HG03565 (cell line): ENCODE measurements at regions not wholly inside any gene's neighbourhood (a gene's known extent, or its start where the extent isn't known, plus 50 kb on each side); places are given as distances from the start of the nearest gene placed in this dataset.
A peak's percentile ranks its signal among the peaks of the same experiment; 100 is the strongest.

ENCODE experiments used
- ATAC-seq: cut with Tn5 transposase; IDR thresholded peaks from one replicate; pipeline ENCODE4 v1.9.1; 2021; ENCODE audit warnings: mild to moderate bottlenecking, moderate library complexity; ENCODE audit not compliant: unreplicated experiment

DNA sequence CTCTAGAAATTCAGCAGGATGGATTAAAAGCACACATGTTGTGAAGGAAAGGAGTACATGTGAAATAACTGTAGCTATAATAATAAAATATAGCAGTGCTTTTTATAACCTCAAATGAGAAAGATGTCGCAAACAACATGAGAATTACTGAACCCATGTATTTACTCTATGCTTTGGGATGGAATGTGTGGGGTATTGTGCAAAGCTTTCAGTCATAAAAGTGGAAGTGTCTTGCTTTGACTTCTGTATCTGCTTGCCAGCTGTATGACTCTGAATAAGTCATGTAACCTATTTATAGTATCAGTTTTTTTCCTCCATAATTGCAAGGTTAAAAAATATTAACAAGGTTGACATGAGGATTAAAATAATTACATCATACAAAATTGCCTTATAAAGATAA, 519.3 kb upstream of the CADM2 start:
- ATAC-seq: no peak

DNA sequence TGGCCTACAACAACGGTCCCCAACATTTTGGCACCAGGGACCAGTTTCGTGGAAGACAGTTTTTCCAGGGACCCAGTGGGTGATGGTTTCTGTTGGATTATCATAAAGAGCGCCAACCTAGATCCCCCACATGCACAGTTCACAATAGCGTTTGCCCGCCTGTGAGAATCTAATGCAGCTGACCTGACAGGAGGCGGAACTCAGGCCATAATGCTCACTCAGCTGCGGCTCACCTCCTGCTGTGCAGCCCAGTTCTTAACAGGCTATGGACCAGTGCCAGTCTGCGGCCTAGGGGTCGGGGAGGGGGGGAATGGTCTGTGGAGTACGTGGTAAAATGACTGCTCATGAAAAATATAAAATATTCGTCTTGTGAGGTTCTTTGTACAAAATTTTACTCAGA, 518.5 kb upstream of the CADM2 start:
- no peak for ATAC-seq

DNA sequence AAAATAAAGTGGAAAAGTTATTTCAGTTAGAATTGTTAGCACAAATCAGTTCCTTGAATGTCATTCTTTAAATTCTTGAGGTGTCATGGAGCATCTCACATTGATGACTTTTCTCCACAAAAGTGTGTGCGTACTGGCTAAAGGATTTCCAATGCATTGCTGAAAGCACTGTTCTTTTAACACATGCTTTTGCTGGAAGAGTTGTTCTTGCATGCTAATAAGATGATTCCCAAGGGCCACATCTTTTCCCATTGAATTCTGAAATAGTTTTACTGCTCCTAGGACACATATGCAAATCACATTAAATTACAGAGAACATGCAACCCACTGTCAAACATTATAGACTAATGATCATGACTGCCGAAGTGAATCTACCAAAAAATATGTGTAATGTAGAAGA, 516.3 kb upstream of the CADM2 start:
- ATAC-seq: no peak

DNA sequence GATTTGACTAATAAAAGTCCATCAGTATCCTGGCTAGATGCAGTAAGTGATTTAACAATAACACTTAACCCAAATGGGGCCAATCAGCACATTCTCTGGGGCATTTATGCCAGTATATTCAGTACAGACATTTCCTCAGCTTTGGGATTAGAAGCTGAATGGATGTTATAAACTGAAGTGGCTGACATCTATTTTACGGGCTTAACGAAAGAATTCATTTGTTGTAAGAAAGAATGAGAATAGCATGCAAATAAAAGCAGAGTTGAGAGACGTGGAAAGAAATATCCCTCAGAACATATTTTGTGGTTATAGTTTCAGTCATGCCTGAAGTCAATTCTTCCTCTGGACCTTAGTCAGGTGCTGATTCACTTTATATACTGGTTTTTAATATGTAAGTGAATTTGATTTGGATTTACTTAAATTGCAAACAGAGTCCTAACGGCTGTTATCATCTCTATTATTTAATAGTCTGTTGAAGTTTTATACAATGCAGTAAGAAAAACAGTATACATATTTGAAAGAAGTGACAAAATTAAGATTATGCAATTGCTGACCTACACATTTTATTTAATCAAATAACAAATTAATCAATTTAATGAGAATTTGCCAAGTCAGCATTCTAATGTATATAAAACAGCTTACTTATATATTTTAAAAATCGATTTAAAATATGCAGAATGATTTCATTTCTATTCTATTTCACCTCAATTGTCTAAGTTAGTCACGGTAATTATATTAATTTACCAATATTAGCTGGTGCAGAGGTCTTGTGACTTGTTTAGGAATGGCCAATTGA, 513.9 kb upstream of the CADM2 start:
- no peak for ATAC-seq

- ATAC-seq: no peak
Observed at GRCh38 chr3:84487296-84487695, 471.5 kb upstream of the CADM2 start.

GRCh38 chr3:84504761-84505160, 454.0 kb upstream of the CADM2 start:
- ATAC-seq: no peak

DNA sequence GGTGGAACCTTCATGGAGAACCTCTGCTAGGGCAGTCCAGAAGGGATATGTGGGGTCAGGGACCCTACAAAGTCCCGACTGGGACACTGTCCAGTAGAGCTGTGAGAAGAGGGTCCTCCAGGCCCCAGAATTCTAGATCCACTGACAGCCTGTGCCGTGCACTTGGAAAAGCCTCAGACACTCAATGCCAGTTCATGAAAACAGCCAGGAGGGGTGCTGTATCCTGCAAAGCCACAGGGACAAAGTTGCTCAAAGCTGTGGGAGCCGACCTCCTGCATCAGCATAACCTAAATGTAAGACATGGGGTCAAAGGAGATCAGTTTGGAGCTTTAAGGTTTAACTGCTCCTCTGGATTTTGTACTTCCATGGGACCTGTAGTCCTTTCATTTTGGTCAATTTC, 448.8 kb upstream of the CADM2 start:
- no peak for ATAC-seq

GRCh38 chr3:84522893-84523292, 435.9 kb upstream of the CADM2 start:
- ATAC-seq: no peak

- no peak for ATAC-seq
Observed at GRCh38 chr3:84536916-84537315, 421.9 kb upstream of the CADM2 start.

- no peak for ATAC-seq
Observed at GRCh38 chr3:84538597-84538996, 420.2 kb upstream of the CADM2 start.

GRCh38 chr3:84547207-84547606, 411.6 kb upstream of the CADM2 start:
- no peak for ATAC-seq

DNA sequence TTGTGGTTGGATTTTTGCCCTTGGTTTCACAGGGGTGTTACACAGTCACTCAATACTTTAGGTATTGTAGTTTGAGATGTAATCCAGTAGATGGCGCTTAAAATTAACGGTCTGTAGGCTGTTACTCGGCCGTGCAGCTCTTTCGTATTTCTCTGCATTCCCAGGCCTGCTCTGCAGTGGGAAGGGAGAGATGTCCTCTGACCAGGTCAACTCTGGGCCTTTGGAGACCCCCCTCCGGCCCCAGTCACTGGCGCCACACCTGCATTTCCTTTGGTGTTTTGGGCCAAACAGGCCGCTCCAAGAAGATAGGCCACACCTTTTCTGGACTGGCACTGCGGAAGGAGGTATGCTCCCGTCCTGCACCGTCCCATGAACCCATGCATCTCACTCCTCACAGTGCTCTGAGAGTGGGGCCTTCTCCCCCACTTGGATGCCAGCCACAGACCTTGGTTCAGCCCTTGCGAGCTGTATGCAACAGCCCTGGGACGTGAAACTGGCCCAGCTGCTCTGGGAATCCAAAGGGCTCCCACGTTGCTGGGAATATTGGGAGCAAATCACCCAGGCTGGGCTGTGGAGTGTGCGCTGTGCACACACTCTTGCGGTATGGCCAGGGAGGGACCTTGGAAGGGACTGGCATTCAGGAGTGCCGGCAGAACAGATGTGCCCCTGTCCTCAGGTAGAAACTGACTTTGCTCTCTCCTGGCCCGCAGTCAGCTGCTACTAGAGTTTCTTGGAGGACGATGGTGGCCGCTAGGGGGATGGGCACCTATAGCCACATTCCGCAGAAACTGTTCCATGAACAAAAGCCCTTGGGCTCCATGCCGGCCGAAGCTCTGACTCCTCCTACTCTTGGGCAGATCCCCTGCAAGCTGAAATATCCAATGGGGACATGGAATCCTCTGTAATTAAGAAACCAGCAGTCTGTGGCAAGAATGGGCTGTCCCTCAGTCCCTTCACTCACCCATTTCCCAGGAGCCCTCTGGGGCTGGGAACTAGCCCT, 410.5 kb upstream of the CADM2 start:
- ATAC-seq: peak; percentile 97

DNA sequence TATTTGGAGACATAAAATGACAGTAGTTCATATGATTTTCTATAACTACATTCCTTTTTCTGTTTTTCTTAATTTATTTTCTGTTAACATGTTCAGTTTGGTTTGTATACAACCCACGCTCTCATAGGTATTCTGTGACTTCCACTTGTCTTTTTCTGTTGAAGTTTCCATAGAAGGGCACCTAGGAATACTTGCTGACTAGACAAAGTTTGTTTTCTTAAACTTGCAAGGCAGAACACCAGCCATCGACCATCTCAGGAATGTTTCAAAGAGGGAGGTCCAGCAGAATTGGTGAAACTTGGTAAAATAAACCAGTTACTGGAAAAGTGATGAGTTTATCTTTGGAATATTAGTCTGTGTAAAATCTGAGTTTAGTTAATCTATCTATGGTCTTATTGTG, 403.2 kb upstream of the CADM2 start:
- ATAC-seq: no peak

DNA sequence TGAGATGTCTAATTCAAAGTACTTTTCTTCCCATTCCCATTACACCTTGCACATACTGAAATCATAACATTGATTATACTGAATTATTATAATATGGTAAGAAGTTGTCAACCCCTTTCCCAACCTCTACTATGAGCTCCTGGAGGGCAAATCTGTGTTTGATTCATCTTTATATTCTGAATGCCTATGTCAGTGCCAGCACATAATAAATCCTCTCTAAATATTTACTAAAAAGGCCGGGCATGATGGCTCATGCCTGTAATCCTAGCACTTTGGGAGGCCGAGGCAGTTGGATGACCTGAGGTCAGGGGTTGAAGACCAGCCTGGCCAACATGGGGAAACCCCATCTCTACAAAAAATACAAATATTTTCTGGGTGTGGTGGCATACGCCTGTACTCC, 392.5 kb upstream of the CADM2 start:
- ATAC-seq: no peak

DNA sequence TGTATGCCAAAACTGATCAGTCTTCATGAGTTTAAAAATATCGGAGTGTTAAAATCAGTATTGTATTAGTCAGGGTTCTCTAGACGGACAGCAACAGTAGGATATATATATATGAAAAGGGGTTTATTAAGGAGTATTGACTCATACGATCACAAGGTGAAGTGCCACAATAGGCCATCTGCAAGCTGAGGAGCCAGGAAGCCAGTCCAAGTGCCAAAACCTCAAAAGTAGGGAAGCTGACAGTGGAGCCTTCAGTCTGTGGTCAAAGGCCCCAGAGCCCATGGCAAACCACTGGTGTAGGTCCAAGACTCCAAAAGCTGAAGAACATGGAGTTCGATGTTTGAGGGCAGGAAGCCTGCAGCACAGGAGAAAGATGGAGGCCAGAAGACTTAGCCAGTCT, 391.0 kb upstream of the CADM2 start:
- ATAC-seq: no peak

DNA sequence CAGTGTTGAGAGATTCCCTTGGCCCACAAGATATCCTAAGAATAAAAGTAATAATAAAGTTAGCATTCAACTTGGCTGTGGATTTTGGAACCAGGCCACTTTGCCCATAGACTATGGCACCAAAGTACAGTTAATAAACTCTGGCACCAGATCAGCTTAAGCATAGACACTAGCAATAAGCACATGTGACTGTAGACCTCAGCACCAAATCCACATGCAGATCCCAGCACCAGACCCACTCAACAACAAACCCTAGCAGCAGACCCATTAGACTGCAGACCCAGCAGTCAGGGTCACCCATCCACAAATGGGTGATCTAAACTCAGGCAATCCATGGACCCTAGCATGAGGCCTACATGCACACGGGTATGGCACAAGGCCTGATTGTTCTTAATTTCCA, 384.8 kb upstream of the CADM2 start:
- no peak for ATAC-seq

DNA sequence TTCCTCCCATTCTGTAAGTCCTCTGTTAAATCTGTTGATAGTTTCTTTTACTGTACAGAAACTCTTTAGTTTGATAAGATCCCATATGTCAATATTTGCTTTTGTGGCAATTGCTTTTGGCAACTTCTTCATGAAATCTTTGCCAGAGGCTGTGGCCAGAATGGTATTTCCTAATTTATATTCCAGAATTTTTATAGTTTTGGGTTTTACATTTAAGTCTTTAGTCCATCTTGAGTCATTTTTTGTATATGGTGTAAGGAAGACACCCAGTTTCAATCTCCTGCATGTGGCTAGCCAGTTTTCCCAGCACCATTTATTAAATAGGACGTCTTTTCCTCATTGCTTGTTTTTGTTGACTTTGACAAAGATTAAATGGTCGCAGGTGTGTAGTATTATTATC, 372.4 kb upstream of the CADM2 start:
- no peak for ATAC-seq

DNA sequence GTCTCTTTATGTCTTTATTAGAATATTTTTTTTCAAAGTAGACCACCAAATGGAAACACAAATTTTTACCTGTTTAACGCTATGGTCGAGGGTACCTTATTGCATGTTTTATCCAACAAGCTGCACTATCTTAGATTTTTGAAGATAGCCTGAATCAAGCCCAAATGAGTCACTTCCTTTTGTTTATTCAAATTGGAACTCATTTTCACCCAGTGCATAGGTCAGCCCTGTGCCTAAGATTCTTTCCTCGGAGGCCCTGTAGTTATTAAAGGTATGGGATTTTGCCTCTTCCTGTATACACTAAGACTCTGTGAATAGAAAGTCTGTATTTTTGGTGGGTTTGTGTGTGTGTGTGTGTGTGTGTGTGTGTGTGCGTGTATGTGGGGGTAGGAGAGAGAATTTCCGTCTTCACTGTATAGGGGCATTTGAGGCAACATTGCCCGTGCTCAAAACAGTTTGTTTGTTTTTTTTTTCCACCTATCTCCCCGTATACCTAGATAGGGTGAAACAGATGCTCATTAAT, 358.0 kb upstream of the CADM2 start:
- ATAC-seq: no peak

GRCh38 chr3:84601303-84601702, 357.5 kb upstream of the CADM2 start:
- ATAC-seq: no peak

DNA sequence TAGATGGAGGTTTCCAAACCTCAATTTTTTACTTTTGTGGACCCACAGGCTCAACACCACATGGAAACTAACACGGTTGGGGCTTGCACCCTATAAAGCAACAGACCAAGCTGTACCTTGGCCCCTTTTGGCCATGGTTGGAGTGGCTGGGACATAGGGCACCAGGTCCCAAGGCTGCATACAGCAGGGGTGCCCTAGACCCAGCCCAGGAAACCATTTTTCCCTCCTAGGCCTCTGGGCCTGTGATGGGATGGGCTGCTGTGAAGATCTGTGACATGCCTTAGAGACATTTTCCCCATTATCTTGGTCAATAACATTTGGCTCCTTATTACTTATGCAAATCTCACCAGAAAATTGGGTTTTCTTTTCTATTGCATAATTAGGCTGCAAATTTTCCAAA, 337.0 kb upstream of the CADM2 start:
- ATAC-seq: no peak

GRCh38 chr3:84634668-84635067, 324.1 kb upstream of the CADM2 start:
- no peak for ATAC-seq

GRCh38 chr3:84637272-84637671, 321.5 kb upstream of the CADM2 start:
- no peak for ATAC-seq
